HL-60 (cell line): ENCODE measurements at regions not wholly inside any gene's neighbourhood (a gene's known extent, or its start where the extent isn't known, plus 50 kb on each side); places are given as distances from the start of the nearest gene placed in this dataset.

Experiments used
- DNase-seq, 2 experiments: peaks; one replicate each; pipeline ENCODE4 v3.0.0-alpha.2; 2010 to 2020; ENCODE audit warnings: low read depth in 1 of 2, low spot score in 1 of 2
- H3K27ac ChIP-seq: fragments of 250-450 bp; sonication (Bioruptor Pico); replicated peaks from 2 replicates; pipeline ENCODE4 v1.5.1; 2020; ENCODE audit warnings: mild to moderate bottlenecking, moderate library complexity
- H3K27me3 ChIP-seq: fragments of 250-450 bp; sonication (Bioruptor Pico); 2 replicates; pipeline ENCODE4 v1.5.1; 2021; ENCODE audit warnings: mild to moderate bottlenecking, moderate library complexity; ENCODE audit not compliant: insufficient read depth, poor library complexity, severe bottlenecking
- H3K4me3 ChIP-seq: replicated peaks from 2 replicates; pipeline ENCODE4 v1.5.1; 2011; ENCODE audit warnings: mild to moderate bottlenecking, control low read depth, low read length; ENCODE audit not compliant: insufficient read depth
- CTCF ChIP-seq: IDR thresholded peaks from one replicate; pipeline ENCODE4 v1.5.1; 2011; ENCODE audit warnings: low read length, control low read depth, inconsistent platforms; ENCODE audit not compliant: insufficient read depth
- GABPA ChIP-seq: IDR thresholded peaks from 2 replicates; pipeline ENCODE4 v1.6.1; 2012; ENCODE audit warnings: low read depth
- POLR2AphosphoS5 ChIP-seq: IDR thresholded peaks from 2 replicates; pipeline ENCODE4 v1.6.1; 2012; ENCODE audit warnings: low read depth
- SPI1 ChIP-seq: IDR thresholded peaks from 2 replicates; pipeline ENCODE4 v1.6.1; 2012; ENCODE audit warnings: low read depth, mild to moderate bottlenecking, borderline replicate concordance
- TF ChIP-seq, protein P1 (sequence below): IDR thresholded peaks from 2 replicates; pipeline ENCODE4 v1.6.1; 2012; ENCODE audit warnings: low read depth; ENCODE audit not compliant: insufficient replicate concordance

- no peak for DNase-seq
- Histone ChIP-seq H3K27me3 (peaks cover 2% of the 10 kb centered on the region), H3K27ac (no peak overlapping the region), H3K4me3 (no peak overlapping the region)
- no peak for TF ChIP-seq GABPA
Observed at GRCh38 chr12:47507221-47507620, 198.6 kb downstream of the RPAP3 start.

- TF ChIP-seq CTCF (no peak), GABPA (no peak), SPI1 (no peak), POLR2AphosphoS5 (no peak)
- TF ChIP-seq, protein P1, sequence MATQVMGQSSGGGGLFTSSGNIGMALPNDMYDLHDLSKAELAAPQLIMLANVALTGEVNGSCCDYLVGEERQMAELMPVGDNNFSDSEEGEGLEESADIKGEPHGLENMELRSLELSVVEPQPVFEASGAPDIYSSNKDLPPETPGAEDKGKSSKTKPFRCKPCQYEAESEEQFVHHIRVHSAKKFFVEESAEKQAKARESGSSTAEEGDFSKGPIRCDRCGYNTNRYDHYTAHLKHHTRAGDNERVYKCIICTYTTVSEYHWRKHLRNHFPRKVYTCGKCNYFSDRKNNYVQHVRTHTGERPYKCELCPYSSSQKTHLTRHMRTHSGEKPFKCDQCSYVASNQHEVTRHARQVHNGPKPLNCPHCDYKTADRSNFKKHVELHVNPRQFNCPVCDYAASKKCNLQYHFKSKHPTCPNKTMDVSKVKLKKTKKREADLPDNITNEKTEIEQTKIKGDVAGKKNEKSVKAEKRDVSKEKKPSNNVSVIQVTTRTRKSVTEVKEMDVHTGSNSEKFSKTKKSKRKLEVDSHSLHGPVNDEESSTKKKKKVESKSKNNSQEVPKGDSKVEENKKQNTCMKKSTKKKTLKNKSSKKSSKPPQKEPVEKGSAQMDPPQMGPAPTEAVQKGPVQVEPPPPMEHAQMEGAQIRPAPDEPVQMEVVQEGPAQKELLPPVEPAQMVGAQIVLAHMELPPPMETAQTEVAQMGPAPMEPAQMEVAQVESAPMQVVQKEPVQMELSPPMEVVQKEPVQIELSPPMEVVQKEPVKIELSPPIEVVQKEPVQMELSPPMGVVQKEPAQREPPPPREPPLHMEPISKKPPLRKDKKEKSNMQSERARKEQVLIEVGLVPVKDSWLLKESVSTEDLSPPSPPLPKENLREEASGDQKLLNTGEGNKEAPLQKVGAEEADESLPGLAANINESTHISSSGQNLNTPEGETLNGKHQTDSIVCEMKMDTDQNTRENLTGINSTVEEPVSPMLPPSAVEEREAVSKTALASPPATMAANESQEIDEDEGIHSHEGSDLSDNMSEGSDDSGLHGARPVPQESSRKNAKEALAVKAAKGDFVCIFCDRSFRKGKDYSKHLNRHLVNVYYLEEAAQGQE: no peak
- Histone ChIP-seq H3K27ac (no peak overlapping the region), H3K27me3 (peaks cover 2% of the 10 kb centered on the region), H3K4me3 (no peak overlapping the region)
- DNase-seq: no peak
Observed at GRCh38 chr12:47504775-47505446, 200.9 kb downstream of the RPAP3 start.

- DNase-seq: no peak
- TF ChIP-seq CTCF: no peak
- TF ChIP-seq, protein P1: no peak
- Histone ChIP-seq H3K4me3 (no peak overlapping the region), H3K27ac (no peak overlapping the region), H3K27me3 (no peaks in the 10 kb centered on the region)
Observed at GRCh38 chr12:47493801-47494200, 212.0 kb downstream of the RPAP3 start.

DNA sequence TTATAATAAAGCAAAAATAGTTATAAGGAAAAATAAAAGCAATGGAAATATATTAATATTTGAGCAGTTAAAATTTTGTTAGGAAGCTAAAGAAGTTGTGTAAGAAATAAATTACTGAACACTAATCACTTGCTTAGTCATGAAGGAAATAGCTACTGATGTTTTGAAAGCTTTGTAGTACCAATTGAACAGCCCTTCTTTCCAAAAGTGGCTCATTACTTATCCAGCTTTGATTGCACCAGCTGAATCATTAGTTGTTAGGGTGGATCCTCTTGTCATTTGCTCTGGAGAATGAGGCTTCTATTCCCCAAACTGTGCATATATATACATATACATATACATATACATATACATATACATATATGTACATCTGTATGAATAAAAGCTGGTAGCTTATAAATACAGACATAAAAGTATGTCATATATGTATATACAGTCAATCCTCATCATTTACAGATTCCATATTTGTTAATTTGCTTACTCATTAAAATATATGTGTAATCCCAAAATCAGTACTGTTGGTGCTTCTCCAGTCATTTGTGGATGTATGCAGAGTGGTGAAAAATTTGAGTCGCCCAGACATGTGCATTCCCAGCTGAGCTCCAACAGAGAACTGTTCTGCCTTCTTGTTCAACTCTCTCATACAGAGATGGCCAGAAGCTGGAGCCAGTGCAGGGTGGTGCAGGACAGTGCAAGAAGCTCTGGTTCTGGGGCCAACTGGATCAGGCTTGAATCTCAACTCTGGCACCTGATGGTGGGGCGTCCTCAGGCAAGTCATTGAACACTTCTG is 214.1 kb downstream of the RPAP3 start:
- Histone ChIP-seq H3K27me3 (no peaks in the 10 kb centered on the region), H3K4me3 (no peak overlapping the region), H3K27ac (no peak overlapping the region)
- DNase-seq: no peak
- TF ChIP-seq POLR2AphosphoS5: no peak

- TF ChIP-seq CTCF (no peak), GABPA (no peak), POLR2AphosphoS5 (no peak), SPI1 (no peak)
- TF ChIP-seq, protein P1: no peak
- Histone ChIP-seq H3K27ac (no peak overlapping the region), H3K4me3 (no peak overlapping the region), H3K27me3 (no peaks in the 10 kb centered on the region)
- no peak for DNase-seq
Observed at GRCh38 chr12:47488888-47489287, 216.9 kb downstream of the RPAP3 start.
